Brain microvascular endothelial cell (primary cell): ENCODE measurements at regions not wholly inside any gene's neighbourhood (a gene's known extent, or its start where the extent isn't known, plus 50 kb on each side); places are given as distances from the start of the nearest gene placed in this dataset.

Experiments
- DNase-seq: peaks from one replicate; pipeline ENCODE4 v3.0.0-alpha.2; 2020
- H3K27ac ChIP-seq: fragments of 250-450 bp; sonication (Bioruptor Pico); 2 replicates; pipeline ENCODE4 v1.5.1; 2020; ENCODE audit warnings: mild to moderate bottlenecking, moderate library complexity
- H3K27me3 ChIP-seq: fragments of 250-450 bp; sonication (Bioruptor Pico); replicated peaks from 2 replicates; pipeline ENCODE4 v1.5.1; 2020; ENCODE audit warnings: mild to moderate bottlenecking
- H3K36me3 ChIP-seq: fragments of 250-450 bp; sonication (Bioruptor Pico); replicated peaks from 2 replicates; pipeline ENCODE4 v1.5.1; 2020; ENCODE audit warnings: mild to moderate bottlenecking
- H3K4me3 ChIP-seq: 2 replicates; pipeline ENCODE4 v1.5.1; 2011; ENCODE audit warnings: low read depth, mild to moderate bottlenecking, control low read depth, low read length, moderate library complexity
- CTCF ChIP-seq: IDR thresholded peaks from 2 replicates; pipeline ENCODE4 v1.5.1; 2011; ENCODE audit warnings: low read depth, mild to moderate bottlenecking, moderate library complexity, low read length, control low read depth, inconsistent platforms; ENCODE audit errors: missing control alignments
- in situ Hi-C: cut with HindIII; loops from 2 replicates; pipeline ENCODE4 v1.10.0; 2017; ENCODE audit warnings: low sequenced_read_pairs, low pct_ligation_motif_present

GRCh38 chr3:116950301-116951055 lies 240.9 kb downstream of the TUSC7 start:
- DNase-seq = no peak

GRCh38 chr3:116951610-116952009 lies 242.0 kb downstream of the TUSC7 start:
- H3K27ac ChIP-seq = no peak overlapping the region
- in situ Hi-C loops = no loop called here
- no peaks in the 10 kb centered on the region for H3K27me3 ChIP-seq
- DNase-seq = no peak
- no peak for TF ChIP-seq CTCF
- H3K36me3 ChIP-seq = no peaks in the 10 kb centered on the region
- no peak overlapping the region for H3K4me3 ChIP-seq

More at GRCh38 chr3:116950301-116951055, 240.9 kb downstream of the TUSC7 start:
- no peaks in the 10 kb centered on the region for H3K27me3 ChIP-seq
- H3K4me3 ChIP-seq = no peak overlapping the region
- no peak for TF ChIP-seq CTCF
- in situ Hi-C loops = no loop called here
- no peak overlapping the region for H3K27ac ChIP-seq
- no peaks in the 10 kb centered on the region for H3K36me3 ChIP-seq

GRCh38 chr3:116958291-116958690 lies 248.7 kb downstream of the TUSC7 start:
- H3K36me3 ChIP-seq = no peaks in the 10 kb centered on the region
- no peaks in the 10 kb centered on the region for H3K27me3 ChIP-seq
- H3K27ac ChIP-seq = no peak overlapping the region
- no peak overlapping the region for H3K4me3 ChIP-seq
- TF ChIP-seq CTCF = no peak
- no peak for DNase-seq
- in situ Hi-C loops = no loop called here

DNA sequence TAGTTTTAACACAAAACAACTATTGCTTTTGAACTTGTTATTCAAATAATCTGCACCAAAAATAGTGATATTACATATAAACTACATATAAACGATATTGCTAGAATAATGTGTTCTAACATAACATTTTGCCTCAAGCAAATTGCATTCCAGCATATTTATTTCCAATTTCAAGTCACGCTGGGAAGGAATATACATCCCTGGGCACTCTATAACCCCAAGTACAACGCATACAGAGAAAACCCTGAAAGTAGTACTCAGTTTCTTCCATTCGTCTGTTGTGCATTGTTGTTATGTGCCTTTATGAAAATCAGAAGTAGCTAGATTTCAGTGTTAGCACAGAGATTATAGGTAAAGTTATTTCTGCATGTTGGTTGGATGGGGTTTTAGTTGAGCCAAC lies 251.5 kb downstream of the TUSC7 start:
- DNase-seq = no peak
- H3K4me3 ChIP-seq = no peak overlapping the region
- no peak for TF ChIP-seq CTCF
- H3K27ac ChIP-seq = no peak overlapping the region
- in situ Hi-C loops = no loop called here
- no peaks in the 10 kb centered on the region for H3K27me3 ChIP-seq
- no peaks in the 10 kb centered on the region for H3K36me3 ChIP-seq

- DNase-seq = no peak
- Histone ChIP-seq H3K4me3 (no peak overlapping the region), H3K27me3 (no peaks in the 10 kb centered on the region), H3K36me3 (no peaks in the 10 kb centered on the region), H3K27ac (no peak overlapping the region)
- in situ Hi-C loops = no loop called here
- TF ChIP-seq CTCF = no peak
These were observed 254.2 kb downstream of the TUSC7 start for GRCh38 chr3:116963802-116964201.

DNA sequence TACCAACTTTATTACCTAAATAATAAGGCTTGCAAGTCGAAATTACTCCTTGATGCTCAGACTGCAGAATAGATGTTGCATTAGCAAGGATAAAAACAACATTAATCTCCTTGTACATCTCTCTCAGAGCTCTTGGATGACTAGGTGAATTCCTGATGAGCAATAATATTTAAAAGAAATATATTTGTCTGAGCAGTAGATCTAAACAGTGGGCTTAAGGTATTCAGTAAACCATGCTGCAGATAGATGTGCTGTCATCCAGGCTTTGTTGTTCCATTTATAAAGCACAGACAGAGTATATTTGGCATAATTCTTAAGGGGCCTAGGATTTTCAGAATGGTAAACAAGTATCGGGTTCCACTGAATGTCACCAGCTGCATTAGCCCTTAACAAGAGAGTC lies 257.1 kb downstream of the TUSC7 start:
- in situ Hi-C loops = no loop called here
- H3K36me3 ChIP-seq = no peaks in the 10 kb centered on the region
- DNase-seq = no peak
- H3K27ac ChIP-seq = no peak overlapping the region
- TF ChIP-seq CTCF = no peak
- no peak overlapping the region for H3K4me3 ChIP-seq
- H3K27me3 ChIP-seq = no peaks in the 10 kb centered on the region
